HepG2 (cell line): ENCODE measurements at regions not wholly inside any gene's neighbourhood (a gene's known extent, or its start where the extent isn't known, plus 50 kb on each side); places are given as distances from the start of the nearest gene placed in this dataset.

Experiments
- CTCF ChIP-seq: sonication (generic); formaldehyde crosslinking; IDR thresholded peaks from 2 replicates; pipeline ENCODE4 v1.5.0; 2020; ENCODE audit warnings: mild to moderate bottlenecking, missing genetic modification reagents, moderate library complexity
- DNMT3B ChIP-seq: conservative IDR thresholded peaks from 2 replicates; pipeline ENCODE4 v1.6.1; 2016; ENCODE audit warnings: missing biosample characterization, control low read depth
- EHMT2 ChIP-seq: fragments of 200-600 bp; sonication (generic); IDR thresholded peaks from 2 replicates; pipeline ENCODE4 v1.7.0; 2017; ENCODE audit warnings: antibody characterized with exemption, low read depth, low read length, borderline replicate concordance
- IRX3 ChIP-seq: sonication (generic); formaldehyde crosslinking; IDR thresholded peaks from 2 replicates; pipeline ENCODE4 v1.8.1; 2023; ENCODE audit warnings: mild to moderate bottlenecking, low read depth, missing genetic modification reagents, borderline replicate concordance
- JDP2 ChIP-seq: sonication (generic); formaldehyde crosslinking; IDR thresholded peaks from 2 replicates; pipeline ENCODE4 v1.8.1; 2022; ENCODE audit warnings: missing genetic modification reagents, borderline replicate concordance
- KMT2A ChIP-seq: sonication (generic); formaldehyde crosslinking; IDR thresholded peaks from 2 replicates; pipeline ENCODE4 v1.4.0; 2020; ENCODE audit warnings: missing genetic modification reagents
- MBD4 ChIP-seq: IDR thresholded peaks from 2 replicates; pipeline ENCODE4 v1.6.1; 2012; ENCODE audit warnings: low read length, inconsistent platforms, borderline replicate concordance
- MED1 ChIP-seq: sonication (generic); formaldehyde crosslinking; IDR thresholded peaks from 2 replicates; pipeline ENCODE4 v1.4.0; 2020; ENCODE audit warnings: missing genetic modification reagents
- MEF2D ChIP-seq: sonication (generic); formaldehyde crosslinking; IDR thresholded peaks from 2 replicates; pipeline ENCODE4 v1.5.1; 2020; ENCODE audit warnings: mild to moderate bottlenecking, missing genetic modification reagents
- MEIS1 ChIP-seq: sonication (generic); formaldehyde crosslinking; IDR thresholded peaks from 2 replicates; pipeline ENCODE4 v1.9.0; 2021; ENCODE audit warnings: mild to moderate bottlenecking, missing genetic modification reagents, moderate library complexity, borderline replicate concordance
- MLLT10 ChIP-seq: sonication (generic); formaldehyde crosslinking; IDR thresholded peaks from 2 replicates; pipeline ENCODE4 v1.4.0; 2020; ENCODE audit warnings: missing genetic modification reagents
- MNT ChIP-seq: fragments of 450-650 bp; IDR thresholded peaks from 2 replicates; pipeline ENCODE4 v1.6.1; 2016
- PITX1 ChIP-seq: sonication (generic); formaldehyde crosslinking; IDR thresholded peaks from 2 replicates; pipeline ENCODE4 v1.5.1; 2020; ENCODE audit warnings: mild to moderate bottlenecking, missing genetic modification reagents
- PLRG1 ChIP-seq: fragments of 450-650 bp; conservative IDR thresholded peaks from 2 replicates; pipeline ENCODE4 v1.6.1; 2016
- SKI ChIP-seq: fragments of 450-650 bp; IDR thresholded peaks from one replicate; pipeline ENCODE4 v1.6.1; 2018; ENCODE audit warnings: mild to moderate bottlenecking; ENCODE audit not compliant: partially characterized antibody
- SSRP1 ChIP-seq: IDR thresholded peaks from 2 replicates; pipeline ENCODE4 v1.6.1; 2016; ENCODE audit warnings: control low read depth
- TERF1 ChIP-seq: sonication (generic); formaldehyde crosslinking; IDR thresholded peaks from 2 replicates; pipeline ENCODE4 v1.8.0; 2022; ENCODE audit warnings: mild to moderate bottlenecking, missing genetic modification reagents, moderate library complexity
- ZFP62 ChIP-seq: sonication (generic); formaldehyde crosslinking; IDR thresholded peaks from 2 replicates; pipeline ENCODE4 v1.4.0; 2020; ENCODE audit warnings: missing genetic modification reagents
- ZNF18 ChIP-seq: sonication (generic); formaldehyde crosslinking; IDR thresholded peaks from 2 replicates; pipeline ENCODE4 v1.8.0; 2022; ENCODE audit warnings: mild to moderate bottlenecking, missing genetic modification reagents; ENCODE audit not compliant: insufficient replicate concordance
- ZNF20 ChIP-seq: sonication (generic); formaldehyde crosslinking; IDR thresholded peaks from 2 replicates; pipeline ENCODE4 v1.4.0; 2020; ENCODE audit warnings: mild to moderate bottlenecking, moderate library complexity, missing genetic modification reagents
- ZNF205 ChIP-seq: IDR thresholded peaks from 2 replicates; pipeline ENCODE4 v1.6.1; 2018; ENCODE audit warnings: missing biosample characterization, missing genetic modification reagents
- ZNF232 ChIP-seq: sonication (generic); formaldehyde crosslinking; IDR thresholded peaks from 2 replicates; pipeline ENCODE4 v1.4.0; 2020; ENCODE audit warnings: missing genetic modification reagents, borderline replicate concordance
- ZNF234 ChIP-seq: sonication (generic); formaldehyde crosslinking; conservative IDR thresholded peaks from 2 replicates; pipeline ENCODE4 v1.5.1; 2020; ENCODE audit warnings: mild to moderate bottlenecking, missing genetic modification reagents
- ZNF274 ChIP-seq: sonication (generic); formaldehyde crosslinking; IDR thresholded peaks from 2 replicates; pipeline ENCODE4 v1.5.1; 2020; ENCODE audit warnings: mild to moderate bottlenecking, missing genetic modification reagents
- ZNF282 ChIP-seq: fragments of 450-650 bp; IDR thresholded peaks from 2 replicates; pipeline ENCODE4 v1.6.1; 2018; ENCODE audit not compliant: partially characterized antibody
- ZNF317 ChIP-seq: sonication (generic); formaldehyde crosslinking; IDR thresholded peaks from 2 replicates; pipeline ENCODE4 v1.5.0; 2020; ENCODE audit warnings: mild to moderate bottlenecking, missing genetic modification reagents
- ZNF549 ChIP-seq: sonication (generic); formaldehyde crosslinking; IDR thresholded peaks from 2 replicates; pipeline ENCODE4 v1.5.0; 2020; ENCODE audit warnings: missing genetic modification reagents
- ZNF558 ChIP-seq: sonication (generic); formaldehyde crosslinking; IDR thresholded peaks from 2 replicates; pipeline ENCODE4 v1.9.0; 2022; ENCODE audit warnings: mild to moderate bottlenecking, missing genetic modification reagents, borderline replicate concordance
- ZNF629 ChIP-seq: sonication (generic); formaldehyde crosslinking; conservative IDR thresholded peaks from 2 replicates; pipeline ENCODE4 v1.5.0; 2020; ENCODE audit warnings: missing genetic modification reagents
- ZNF850 ChIP-seq: sonication (generic); formaldehyde crosslinking; conservative IDR thresholded peaks from 2 replicates; pipeline ENCODE4 v1.9.0; 2021; ENCODE audit warnings: mild to moderate bottlenecking, missing genetic modification reagents

GRCh38 chr22:27627444-27627833 is 174.1 kb downstream of the MN1 start (continued):
- no peak for TF ChIP-seq ZNF205
- TF ChIP-seq TERF1 (CRISPR knock-in tag) = no peak
- peak; percentile 31; the same call in 1 of the 2 replicates for TF ChIP-seq MED1 (CRISPR knock-in tag)
- TF ChIP-seq ZNF20 (CRISPR knock-in tag) = no peak
- TF ChIP-seq ZNF317 (CRISPR knock-in tag) = no peak
- TF ChIP-seq ZNF629 (CRISPR knock-in tag) = peak; percentile 33; the same call in 1 of the 2 replicates
- no peak for TF ChIP-seq MEF2D
- no peak for TF ChIP-seq SSRP1 (CRISPR knock-in tag)
- no peak for TF ChIP-seq JDP2 (CRISPR knock-in tag)
- no peak for TF ChIP-seq ZNF282
- no peak for TF ChIP-seq KMT2A (CRISPR knock-in tag)
- TF ChIP-seq ZNF18 (CRISPR knock-in tag) = no peak
- TF ChIP-seq SKI = no peak
- no peak for TF ChIP-seq PITX1 (CRISPR knock-in tag)
- no peak for TF ChIP-seq MLLT10 (CRISPR knock-in tag)
- TF ChIP-seq MNT = no peak
- TF ChIP-seq PLRG1 = no peak
- no peak for TF ChIP-seq ZNF234 (CRISPR knock-in tag)
- no peak for TF ChIP-seq ZNF232
- no peak for TF ChIP-seq ZNF274 (CRISPR knock-in tag)
- no peak for TF ChIP-seq MBD4
- no peak for TF ChIP-seq ZNF850 (CRISPR knock-in tag)
- TF ChIP-seq ZNF549 (CRISPR knock-in tag) = no peak
- no peak for TF ChIP-seq IRX3 (CRISPR knock-in tag)
- no peak for TF ChIP-seq ZFP62
- TF ChIP-seq CTCF (CRISPR knock-in tag) = peak; percentile 66
- no peak for TF ChIP-seq ZNF558
- no peak; the same call in 1 of the 2 replicates for TF ChIP-seq EHMT2
- TF ChIP-seq MEIS1 = no peak
- TF ChIP-seq DNMT3B = no peak
